ENCODE measurements at regions not wholly inside any gene's neighbourhood (a gene's known extent, or its start where the extent isn't known, plus 50 kb on each side); places are given as distances from the start of the nearest gene placed in this dataset.

DNA sequence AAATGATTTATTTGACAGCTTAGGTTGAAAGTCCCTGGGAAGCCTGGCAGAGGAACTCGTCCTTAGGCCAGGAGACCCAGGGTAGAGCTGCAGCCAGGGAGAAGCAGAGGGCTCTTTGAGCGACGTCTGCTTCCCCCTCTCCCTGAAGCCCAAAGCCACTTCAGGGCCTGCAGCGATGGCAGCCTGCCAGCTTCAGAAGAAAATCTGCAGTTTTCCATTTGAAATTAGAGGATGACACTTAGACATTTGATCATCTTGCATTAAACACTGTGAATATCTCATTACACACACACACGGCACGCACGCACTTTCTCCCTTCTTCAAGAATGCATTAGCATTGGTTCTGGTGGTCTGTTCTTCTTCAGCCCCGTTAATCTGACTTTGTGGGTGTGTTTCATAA lies 96.5 kb downstream of the PLEKHG1 start:
- TF ChIP-seq, protein P1, sequence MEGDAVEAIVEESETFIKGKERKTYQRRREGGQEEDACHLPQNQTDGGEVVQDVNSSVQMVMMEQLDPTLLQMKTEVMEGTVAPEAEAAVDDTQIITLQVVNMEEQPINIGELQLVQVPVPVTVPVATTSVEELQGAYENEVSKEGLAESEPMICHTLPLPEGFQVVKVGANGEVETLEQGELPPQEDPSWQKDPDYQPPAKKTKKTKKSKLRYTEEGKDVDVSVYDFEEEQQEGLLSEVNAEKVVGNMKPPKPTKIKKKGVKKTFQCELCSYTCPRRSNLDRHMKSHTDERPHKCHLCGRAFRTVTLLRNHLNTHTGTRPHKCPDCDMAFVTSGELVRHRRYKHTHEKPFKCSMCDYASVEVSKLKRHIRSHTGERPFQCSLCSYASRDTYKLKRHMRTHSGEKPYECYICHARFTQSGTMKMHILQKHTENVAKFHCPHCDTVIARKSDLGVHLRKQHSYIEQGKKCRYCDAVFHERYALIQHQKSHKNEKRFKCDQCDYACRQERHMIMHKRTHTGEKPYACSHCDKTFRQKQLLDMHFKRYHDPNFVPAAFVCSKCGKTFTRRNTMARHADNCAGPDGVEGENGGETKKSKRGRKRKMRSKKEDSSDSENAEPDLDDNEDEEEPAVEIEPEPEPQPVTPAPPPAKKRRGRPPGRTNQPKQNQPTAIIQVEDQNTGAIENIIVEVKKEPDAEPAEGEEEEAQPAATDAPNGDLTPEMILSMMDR (IDR thresholded peaks at IDR 0.05), result no peak
- no peak for TF ChIP-seq POLR2A (IDR thresholded peaks at IDR 0.05)
